Neural crest cell (in vitro differentiated cells): ENCODE measurements at regions not wholly inside any gene's neighbourhood (a gene's known extent, or its start where the extent isn't known, plus 50 kb on each side); places are given as distances from the start of the nearest gene placed in this dataset.

Experiments
- DNase-seq: peaks from one replicate; pipeline ENCODE4 v3.0.0; 2021; ENCODE audit warnings: low read depth, mixed read lengths, low spot score
- H3K27ac Mint-ChIP-seq: one replicate; pipeline ENCODE4 v1.8.0; 2021; ENCODE audit warnings: mild to moderate bottlenecking, mixed read lengths; ENCODE audit not compliant: unreplicated experiment
- H3K27me3 Mint-ChIP-seq: 2 replicates; pipeline ENCODE4 v1.8.0; 2021; ENCODE audit warnings: low read depth, mild to moderate bottlenecking, mixed read lengths
- H3K36me3 Mint-ChIP-seq: 2 replicates; pipeline ENCODE4 v1.8.0; 2021; ENCODE audit warnings: low read depth, mild to moderate bottlenecking, mixed read lengths
- H3K4me1 Mint-ChIP-seq: 2 replicates; pipeline ENCODE4 v1.8.0; 2021; ENCODE audit warnings: mixed read lengths
- H3K4me3 Mint-ChIP-seq: one replicate; pipeline ENCODE4 v1.8.0; 2021; ENCODE audit warnings: mild to moderate bottlenecking, mixed read lengths
- H3K9me3 Mint-ChIP-seq: 2 replicates; pipeline ENCODE4 v1.8.0; 2021; ENCODE audit warnings: mixed read lengths
- TF ChIP-seq, protein P1 (sequence below): fragments of 200-600 bp; sonication (generic); conservative IDR thresholded peaks from 2 replicates; pipeline ENCODE4 v1.5.0; 2021; ENCODE audit warnings: antibody characterized with exemption, mild to moderate bottlenecking

DNA sequence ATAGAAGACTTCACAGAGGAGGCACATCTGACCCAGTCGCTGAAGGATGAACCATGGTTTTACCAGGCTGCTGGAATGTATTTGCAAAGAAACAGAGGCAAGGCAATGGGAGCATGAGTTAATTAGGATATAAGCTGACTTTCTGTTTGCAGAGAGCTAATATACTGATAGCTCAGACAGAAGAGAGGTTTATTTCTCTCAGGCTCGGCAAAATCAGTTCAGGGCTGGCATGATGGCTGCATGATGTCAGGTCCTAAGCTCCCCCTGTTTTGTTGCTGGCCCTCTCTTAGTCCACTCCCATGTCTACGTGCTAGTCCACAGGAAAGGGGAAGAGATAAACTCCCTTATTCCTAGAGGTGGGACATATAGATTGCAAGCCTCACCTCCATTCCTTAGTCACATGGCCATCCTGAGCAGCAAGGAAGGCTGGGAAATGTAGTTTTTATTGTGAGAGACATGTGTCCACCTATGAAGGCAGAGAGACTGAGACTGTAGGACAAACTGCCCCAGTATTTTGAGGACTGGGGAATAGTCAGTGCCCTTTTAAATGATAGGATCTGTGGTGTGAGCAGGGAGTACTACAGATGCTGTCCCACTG lies 224.5 kb downstream of the VRK1 start:
- H3K36me3 Mint-ChIP-seq: no peaks in the 10 kb centered on the region
- peaks cover 26% of the 10 kb centered on the region for H3K4me1 Mint-ChIP-seq
- H3K9me3 Mint-ChIP-seq: no peaks in the 10 kb centered on the region
- no peak overlapping the region for H3K27ac Mint-ChIP-seq
- no peaks in the 10 kb centered on the region for H3K27me3 Mint-ChIP-seq
- DNase-seq: no peak
- TF ChIP-seq, protein P1, sequence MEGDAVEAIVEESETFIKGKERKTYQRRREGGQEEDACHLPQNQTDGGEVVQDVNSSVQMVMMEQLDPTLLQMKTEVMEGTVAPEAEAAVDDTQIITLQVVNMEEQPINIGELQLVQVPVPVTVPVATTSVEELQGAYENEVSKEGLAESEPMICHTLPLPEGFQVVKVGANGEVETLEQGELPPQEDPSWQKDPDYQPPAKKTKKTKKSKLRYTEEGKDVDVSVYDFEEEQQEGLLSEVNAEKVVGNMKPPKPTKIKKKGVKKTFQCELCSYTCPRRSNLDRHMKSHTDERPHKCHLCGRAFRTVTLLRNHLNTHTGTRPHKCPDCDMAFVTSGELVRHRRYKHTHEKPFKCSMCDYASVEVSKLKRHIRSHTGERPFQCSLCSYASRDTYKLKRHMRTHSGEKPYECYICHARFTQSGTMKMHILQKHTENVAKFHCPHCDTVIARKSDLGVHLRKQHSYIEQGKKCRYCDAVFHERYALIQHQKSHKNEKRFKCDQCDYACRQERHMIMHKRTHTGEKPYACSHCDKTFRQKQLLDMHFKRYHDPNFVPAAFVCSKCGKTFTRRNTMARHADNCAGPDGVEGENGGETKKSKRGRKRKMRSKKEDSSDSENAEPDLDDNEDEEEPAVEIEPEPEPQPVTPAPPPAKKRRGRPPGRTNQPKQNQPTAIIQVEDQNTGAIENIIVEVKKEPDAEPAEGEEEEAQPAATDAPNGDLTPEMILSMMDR: no peak
- H3K4me3 Mint-ChIP-seq: no peak overlapping the region

DNA sequence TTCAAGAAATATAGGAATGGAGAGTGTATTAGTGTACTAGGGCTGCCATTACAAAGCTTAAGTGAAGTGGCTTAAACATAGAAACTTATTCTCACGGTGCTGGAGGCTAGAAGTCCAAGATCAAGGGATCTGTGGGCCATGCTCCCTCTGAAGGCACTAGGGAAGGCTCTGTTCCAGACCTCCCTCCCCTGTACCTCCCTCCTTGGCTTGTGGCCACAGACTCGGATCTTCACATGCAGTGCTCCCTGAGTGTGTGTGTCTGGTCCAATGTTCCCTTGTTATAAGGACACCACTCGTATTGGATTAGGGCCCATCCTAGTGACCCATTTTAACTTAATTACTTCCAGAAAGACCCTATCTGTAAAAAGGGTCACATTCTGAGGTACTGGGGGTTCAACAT lies 225.6 kb downstream of the VRK1 start:
- no peaks in the 10 kb centered on the region for H3K36me3 Mint-ChIP-seq
- peaks cover 3% of the 10 kb centered on the region for H3K27me3 Mint-ChIP-seq
- no peak for DNase-seq
- H3K4me1 Mint-ChIP-seq: peaks cover 36% of the 10 kb centered on the region
- TF ChIP-seq, protein P1: no peak
- H3K27ac Mint-ChIP-seq: no peak overlapping the region
- no peak overlapping the region for H3K4me3 Mint-ChIP-seq
- H3K9me3 Mint-ChIP-seq: no peaks in the 10 kb centered on the region

GRCh38 chr14:97023871-97024270 lies 226.7 kb downstream of the VRK1 start:
- Mint-ChIP-seq H3K36me3 (no peaks in the 10 kb centered on the region), H3K4me1 (peaks cover 45% of the 10 kb centered on the region), H3K27me3 (peaks cover 3% of the 10 kb centered on the region), H3K9me3 (no peaks in the 10 kb centered on the region), H3K27ac (no peak overlapping the region), H3K4me3 (no peak overlapping the region)
- TF ChIP-seq, protein P1: no peak
- DNase-seq: no peak

DNA sequence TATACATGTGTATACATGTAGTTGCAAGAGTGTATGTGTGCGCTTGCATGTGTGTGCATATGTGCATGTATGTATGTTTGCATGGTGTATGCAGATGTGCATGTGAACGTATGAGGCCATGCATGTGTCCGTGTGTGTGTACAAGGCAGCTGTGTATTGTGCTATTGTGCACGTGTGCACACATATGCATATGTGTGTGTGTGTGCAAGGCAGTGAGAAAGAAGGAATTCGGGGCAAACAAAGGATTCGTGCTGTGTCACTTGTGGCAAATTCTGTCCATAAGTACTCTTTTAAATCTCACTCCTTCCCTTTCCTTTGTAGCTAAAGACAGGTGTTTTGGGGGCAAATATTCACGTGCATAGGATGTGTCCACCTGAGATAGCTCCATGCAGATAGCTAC lies 227.1 kb downstream of the VRK1 start:
- TF ChIP-seq, protein P1: no peak
- Mint-ChIP-seq H3K27me3 (peaks cover 3% of the 10 kb centered on the region), H3K4me1 (peaks cover 45% of the 10 kb centered on the region), H3K9me3 (no peaks in the 10 kb centered on the region), H3K27ac (no peak overlapping the region), H3K4me3 (no peak overlapping the region), H3K36me3 (no peaks in the 10 kb centered on the region)
- DNase-seq: no peak

DNA sequence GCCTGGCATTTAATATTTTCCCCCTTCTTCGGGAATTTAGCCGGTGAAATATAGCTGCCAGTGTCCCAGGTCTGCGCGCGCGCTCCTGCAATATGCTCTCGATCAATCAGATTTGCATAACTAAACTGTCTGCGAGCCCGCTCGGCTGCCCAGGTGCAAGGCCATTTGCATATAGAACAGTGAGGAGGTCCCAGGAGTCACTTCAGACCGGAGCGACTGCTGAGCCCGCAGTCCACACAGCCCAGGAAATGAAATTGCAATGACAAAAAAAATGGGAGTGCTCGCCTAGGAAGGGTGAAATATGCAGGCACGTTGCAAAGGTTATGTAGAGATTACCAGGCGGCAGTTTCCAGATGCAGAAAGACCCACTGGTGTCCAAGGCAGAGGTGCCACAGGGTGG lies 228.5 kb downstream of the VRK1 start:
- H3K27me3 Mint-ChIP-seq: peaks cover 5% of the 10 kb centered on the region
- no peaks in the 10 kb centered on the region for H3K36me3 Mint-ChIP-seq
- no peak for DNase-seq
- no peaks in the 10 kb centered on the region for H3K9me3 Mint-ChIP-seq
- TF ChIP-seq, protein P1: no peak
- peaks cover 45% of the 10 kb centered on the region for H3K4me1 Mint-ChIP-seq
- H3K27ac Mint-ChIP-seq: no peak overlapping the region
- H3K4me3 Mint-ChIP-seq: no peak overlapping the region
